ENCODE measurements at regions not wholly inside any gene's neighbourhood (a gene's known extent, or its start where the extent isn't known, plus 50 kb on each side); places are given as distances from the start of the nearest gene placed in this dataset.

DNA sequence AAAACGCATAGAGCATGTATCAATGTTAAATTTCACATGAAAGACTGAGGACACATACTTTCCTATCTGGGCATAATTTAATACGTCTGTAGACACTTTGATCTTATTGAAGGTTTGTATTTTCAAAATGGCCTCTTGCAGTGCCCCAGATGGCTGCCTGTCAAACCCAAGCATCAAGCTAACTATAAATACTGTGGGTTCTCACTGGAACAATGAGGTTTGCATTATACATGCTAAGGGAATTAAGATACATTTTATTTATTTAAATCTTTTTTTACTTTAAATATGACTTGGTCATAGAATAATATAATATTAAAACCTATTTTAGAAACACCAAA lies 702.9 kb upstream of the GRAMD2B start:
- DNase-seq = no peak

DNA sequence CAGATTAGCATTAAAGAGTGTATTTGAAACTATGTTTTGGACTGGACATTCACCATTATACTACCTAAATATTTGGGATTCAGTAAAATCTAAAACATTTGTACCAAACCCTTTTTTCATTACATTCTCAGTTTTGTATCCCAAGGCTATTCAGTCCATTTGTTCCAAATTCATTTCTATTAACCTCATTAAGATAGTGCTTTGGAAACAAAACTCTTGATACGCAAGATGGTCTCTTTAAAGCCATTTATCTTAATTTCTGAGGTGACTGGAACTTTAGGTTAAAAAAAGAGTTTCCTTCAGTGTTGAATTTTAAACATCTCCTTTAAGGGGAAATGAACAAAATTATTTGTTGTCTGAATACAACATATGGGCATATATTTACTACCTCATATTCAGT lies 702.5 kb upstream of the GRAMD2B start:
- DNase-seq = no peak

DNA sequence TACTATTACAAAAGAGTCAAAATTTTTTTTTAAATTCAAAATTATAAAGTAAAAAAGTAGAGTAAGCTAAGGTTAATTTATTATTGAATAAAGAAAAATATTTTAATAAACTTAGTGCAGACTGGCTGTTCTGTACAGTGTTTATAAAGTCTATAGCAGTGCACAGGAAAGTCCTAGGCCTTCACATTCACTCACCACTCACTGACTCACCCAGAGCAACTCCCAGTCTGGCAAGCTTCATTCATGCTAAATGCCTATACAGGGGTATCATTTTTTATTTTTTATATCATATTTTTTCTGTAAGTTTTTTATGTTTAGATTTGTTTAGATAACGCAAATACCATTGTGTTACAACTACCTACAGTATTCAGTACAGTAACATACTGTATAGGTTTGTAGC lies 700.7 kb upstream of the GRAMD2B start:
- no peak for DNase-seq

DNA sequence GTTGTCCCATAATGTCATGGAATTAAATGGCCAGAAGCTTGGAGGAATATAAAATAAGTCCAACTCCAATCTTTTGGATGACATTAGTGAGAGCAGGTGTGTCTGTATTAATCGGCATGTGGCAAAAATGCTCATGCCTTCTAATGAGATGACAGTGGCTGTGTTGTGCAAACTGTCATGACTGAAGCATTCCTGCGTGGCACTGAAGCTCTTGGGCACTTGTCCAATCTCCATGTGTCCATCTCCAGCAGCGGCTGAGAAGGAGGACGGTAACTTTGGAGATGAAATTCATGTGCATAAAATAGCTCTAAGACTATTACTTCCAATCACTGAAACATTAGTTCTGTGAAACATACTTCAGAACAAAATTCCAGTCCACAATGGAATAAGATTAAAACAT lies 697.5 kb upstream of the GRAMD2B start:
- DNase-seq = no peak

DNA sequence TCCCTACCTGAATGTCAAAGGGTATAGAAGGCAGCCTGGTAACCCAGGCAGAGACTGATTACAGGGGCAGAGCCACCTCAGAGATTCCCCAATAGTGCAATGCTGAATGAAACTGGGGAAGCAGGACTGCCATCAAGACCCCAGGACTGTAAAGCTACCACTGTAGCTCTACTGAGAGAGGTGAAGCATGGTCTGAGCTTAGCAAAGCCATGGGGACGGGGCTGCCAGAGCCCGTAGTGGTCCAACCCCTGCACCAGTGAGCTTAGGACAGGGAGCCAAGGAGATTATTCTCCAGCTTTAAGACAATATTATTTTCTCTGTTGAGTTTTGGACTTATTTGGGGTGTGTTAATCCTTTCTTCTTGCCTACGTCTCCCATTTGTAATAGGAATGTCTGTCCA lies 679.3 kb upstream of the GRAMD2B start:
- DNase-seq = no peak

DNA sequence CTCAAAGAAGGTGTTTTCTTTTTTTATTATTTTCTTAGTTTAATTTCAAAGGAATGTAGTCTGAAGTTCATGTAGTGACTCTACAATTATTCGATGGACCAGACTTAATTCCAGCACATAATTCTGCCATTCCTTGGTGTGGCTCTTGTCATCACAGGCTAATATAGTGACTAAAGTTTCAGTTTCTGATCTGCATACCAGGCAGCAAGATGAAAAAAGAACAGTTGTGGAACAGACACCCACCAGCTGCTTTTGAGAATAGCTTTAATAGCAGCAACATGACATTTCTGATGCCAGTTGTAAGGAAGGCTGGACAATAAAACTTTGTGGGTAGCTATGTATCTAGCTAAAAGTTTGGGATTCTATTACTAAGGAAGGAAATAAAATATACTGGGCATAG lies 676.3 kb upstream of the GRAMD2B start:
- no peak for DNase-seq

DNA sequence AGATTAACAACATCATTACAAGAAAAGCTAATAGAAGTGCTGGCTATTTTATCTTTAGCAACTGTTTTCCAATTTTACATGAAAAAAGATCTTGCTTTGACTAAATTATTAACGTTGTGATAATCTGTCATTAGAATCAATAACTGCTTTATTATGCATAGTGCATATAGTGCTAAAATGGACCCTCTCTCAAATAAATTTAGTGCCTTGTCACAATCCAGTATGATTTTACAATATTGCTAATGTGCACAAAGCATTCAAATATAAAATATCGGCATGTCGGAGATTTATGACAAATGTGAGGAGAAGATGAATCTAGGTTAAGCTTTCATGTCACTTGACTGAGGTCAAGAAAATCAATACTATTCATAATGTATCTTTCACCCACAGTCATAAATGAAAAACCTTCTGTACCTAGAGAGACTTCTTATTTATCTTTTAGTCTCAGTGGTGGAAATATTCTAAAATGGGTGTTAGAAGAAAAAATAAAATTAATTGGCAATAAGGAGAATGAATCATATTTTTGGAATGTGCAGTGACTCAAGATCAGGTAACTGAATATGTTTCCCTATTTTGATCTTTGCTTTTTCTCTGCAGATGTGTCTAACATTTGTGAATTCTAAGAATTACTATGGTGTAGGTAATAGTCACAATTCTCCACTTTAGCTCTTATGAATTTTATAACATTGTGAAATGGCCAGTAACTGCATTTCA lies 672.9 kb upstream of the GRAMD2B start:
- no peak for DNase-seq

DNA sequence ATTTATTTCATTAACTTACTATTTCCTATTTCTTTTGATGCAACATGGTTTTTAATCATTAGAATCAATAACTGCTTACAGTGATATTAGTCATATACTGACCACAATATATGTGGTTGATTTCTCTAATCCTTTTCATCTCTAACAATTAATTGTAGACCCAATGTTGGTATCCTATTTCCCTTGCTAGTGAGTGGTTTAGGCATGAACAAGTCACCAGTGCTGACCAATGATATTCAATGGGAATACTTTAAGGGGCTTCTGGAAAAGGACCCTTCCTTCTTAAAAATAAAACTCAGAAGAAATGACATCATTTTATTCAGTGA lies 672.4 kb upstream of the GRAMD2B start:
- no peak for DNase-seq

DNA sequence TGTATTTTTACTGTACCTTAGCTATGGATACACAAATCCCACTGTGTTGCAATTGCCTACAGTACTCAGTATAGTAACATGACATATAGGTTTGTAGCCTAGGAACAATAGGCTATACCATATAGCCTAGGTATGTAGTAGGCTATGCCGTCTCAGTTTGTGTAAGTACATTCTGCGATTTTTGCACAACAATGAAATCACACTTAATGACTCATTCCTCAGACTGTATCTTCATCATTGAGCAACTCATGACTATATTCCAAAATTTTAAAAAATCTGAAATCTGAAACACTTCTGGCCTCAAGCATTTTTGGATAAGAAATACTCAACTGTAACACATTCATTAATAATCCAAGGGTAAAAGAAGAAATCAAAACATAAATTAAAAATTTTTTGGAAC lies 666.8 kb upstream of the GRAMD2B start:
- DNase-seq = no peak

DNA sequence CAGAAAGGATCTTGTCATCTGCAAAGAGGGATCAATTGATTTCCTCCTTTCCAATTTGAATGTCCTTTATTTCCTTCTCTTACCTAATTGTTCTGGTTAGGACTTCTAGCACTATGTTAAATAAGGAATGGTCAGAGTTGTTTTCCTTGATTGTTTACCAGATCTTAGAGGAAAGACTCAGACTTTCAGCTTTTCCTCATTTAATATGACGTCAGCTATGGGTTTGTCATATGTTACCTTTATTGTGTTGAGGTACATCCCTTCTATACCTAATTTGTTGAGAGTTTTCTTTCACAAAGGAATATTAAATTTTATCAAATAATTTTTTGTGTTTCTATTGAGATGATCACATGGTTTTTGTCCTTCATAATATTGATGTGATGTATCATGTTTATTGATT lies 656.5 kb upstream of the GRAMD2B start:
- DNase-seq = no peak

DNA sequence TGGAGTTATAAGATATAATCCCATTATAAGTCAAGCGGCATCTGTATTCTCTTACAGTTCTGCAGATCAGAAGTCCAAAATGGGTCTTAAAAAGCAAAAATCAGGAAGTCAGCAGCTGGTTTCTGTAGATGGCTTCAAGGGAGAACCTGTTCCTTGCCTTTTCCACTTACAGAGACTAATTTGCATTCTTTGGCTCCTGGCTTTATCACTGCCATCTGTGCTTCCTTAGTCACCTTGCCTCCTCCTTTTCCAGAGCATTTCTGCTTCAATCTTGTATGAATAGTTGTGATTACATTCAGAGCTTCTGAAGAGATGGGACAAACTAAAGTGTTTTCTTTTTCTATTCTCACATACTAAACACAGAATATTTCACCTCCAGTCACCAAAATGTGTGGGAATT lies 647.3 kb upstream of the GRAMD2B start:
- no peak for DNase-seq

DNA sequence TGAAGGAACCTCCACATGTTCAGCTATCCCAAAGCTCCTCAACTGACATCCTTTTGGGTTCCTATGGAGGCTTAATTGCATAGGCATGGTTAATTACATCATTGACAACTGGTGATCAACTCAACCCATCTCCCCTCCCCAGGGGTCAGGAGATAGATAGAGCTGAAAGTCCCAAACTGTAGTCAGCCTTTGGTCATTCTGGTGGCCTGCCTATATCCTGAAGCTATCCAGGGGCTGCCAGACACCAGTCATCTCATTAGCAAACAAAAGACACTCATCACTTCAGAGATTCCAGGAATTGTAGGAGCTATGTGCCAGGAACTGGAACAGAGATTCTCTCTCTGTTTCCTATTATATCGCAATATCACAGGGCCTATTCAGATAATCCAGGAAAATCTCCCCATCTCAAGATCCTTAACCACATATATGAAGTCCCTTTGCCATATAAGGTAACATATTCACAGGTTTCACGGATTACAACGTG lies 646.5 kb upstream of the GRAMD2B start:
- DNase-seq = no peak

DNA sequence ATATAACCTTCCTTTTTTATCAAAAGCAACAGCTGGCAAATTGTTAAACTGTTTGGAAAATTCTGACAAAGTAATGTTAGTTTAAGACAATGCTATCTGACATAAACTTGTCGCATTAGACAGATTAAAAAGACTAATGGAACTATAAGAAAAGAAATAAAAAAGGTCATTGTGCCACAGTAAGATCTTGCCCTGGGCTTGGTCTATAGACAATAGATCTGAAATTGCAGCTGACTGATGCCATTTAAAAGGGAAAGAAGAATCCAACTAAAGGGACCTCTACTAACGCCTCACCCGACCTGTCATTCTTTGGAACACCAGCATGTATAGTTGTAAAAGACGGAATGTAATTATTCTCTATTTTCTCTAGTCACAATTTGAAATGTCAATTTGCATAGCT lies 644.4 kb upstream of the GRAMD2B start:
- no peak for DNase-seq

DNA sequence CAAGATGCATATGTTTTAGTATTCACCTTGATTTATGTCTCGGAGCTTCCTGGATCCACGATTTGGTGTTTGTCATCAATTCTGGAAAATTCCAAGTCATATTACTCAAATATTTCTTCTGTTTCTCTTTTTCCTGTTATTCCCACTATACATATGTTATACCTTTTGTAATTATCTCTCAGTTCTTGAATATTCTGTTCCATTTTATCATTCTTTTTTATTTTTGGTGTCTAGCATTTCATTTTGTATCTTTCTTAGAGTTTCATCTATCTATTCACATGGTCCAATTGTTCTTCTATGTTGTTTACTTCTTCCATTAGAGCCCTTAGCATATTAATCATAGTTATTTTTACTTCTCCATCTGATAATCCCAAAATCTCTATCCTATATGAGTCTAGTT lies 637.8 kb upstream of the GRAMD2B start:
- no peak for DNase-seq

DNA sequence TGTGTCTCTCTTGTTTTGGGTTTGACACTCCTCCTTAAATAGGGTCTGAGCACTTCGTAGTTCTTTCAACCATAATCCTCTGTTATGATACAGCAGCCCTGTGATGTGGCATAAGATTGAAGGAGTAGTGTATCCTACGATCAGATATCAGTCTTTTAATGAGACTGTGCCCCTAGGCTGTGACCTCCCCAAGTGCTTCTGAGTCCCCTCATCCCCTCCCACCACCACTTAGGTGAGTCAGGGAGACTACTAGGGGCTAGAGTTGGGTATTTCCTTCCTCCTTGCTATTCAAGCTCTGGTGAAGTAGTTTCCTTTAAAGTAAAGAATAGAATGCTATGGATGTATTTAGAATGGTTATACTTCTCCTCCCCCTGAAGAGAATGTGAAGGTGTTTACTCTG lies 637.2 kb upstream of the GRAMD2B start:
- no peak for DNase-seq

DNA sequence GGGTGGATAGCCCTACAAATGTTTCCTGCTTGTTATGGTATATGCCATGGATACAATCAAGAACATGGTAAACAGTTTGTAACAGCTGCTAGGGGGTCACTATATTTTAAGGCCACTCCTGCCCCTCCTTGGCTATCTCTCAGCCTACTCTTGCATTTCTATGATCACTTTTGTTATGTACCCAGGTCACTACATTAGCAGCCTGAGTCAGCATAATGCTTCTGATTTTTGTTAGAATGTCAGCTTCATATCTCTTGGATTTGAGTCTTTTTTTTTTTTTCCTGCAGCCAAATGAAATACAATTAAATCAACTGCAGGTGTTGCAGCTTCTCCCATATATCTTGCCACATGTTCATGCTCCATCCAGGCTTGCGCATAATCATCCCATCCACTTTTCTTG lies 629.7 kb upstream of the GRAMD2B start:
- no peak for DNase-seq

DNA sequence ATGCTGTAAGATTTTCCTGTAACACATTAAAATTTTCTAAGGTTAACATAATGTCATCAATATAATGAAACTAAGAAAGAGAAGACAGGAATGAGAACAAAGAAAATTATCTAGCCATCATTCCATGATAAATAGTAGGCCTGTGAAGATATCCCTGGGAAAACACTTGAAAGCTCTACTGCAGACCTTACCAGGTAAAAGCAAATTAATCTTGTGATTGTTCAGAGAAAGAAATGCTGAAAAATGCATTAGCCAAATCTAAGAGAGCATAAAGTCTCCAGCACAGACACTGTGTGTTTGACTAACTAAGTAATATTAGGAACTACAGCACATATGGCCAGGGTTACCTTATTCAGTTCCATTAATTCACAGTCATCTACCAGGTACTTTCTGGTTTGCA lies 628.3 kb upstream of the GRAMD2B start:
- no peak for DNase-seq

DNA sequence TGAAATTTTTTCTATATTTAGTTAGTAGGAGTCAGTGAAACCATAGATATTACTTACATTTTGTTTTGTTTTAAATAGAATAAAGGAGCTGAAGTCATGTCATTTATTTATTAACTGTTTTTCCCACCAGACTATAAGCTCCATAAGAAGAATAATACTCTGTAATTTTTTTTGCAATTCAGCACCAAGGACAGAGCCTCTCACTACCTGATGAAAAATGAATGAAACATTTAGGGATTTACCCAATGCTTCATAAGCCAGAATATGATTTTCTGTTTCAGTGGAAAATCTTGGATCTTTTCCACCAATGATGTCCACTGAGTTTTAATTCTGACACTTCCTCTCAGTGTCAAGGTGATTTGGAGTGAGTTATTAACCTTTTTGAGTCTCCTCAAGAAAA lies 624.9 kb upstream of the GRAMD2B start:
- peak; percentile 5 for DNase-seq

DNA sequence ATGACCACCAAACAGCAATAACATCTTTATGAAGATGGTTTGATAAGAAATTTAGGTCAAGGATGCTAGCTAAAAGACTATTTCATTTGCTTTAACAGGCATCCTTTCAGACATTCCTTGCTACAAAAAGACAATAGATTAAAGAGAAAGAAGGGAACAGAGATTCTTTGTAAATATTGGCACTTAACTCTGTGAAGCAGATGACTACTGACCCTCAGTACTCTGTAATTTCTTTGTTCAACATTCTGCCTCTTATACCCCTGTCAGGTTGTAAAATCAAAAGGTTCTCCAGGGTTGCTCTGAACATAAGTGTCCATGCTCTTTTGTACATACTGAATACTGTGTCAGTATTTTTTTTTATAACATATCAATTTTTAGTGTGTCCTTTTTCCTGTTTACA lies 610.6 kb upstream of the GRAMD2B start:
- no peak for DNase-seq

DNA sequence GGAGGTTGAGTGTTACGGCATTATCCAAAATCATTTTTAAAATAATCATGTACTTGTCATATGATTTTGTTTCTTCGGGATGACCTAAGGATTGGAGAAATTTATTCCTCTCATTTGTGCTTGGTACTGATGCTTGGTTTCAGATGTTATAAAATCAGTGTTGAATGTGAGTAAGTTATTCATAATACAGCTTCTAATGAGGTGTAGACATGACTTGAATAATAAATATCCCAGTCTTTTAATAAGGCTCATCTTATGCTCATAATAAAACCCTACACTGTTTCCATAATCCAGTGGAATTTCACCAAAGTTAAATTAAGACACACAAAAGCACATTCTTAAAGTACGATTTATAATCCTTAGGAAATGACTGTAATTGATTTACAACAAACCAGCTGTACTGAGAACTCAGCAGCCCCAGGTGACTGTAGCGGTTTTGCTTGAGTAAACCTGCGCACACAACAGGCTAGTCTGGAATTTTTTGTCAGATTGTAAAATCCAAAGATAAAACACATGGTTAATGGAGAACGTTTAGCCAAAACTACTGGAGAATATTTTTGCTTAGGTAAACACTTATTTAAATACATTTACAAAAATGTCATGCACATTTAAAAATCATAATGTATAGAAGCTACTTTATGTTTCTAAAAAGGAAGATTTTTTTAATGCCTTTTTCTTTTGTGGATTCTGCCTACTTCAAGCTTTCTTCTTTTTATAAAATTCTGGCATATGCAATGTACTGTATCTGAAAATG lies 609.8 kb upstream of the GRAMD2B start:
- DNase-seq = no peak

DNA sequence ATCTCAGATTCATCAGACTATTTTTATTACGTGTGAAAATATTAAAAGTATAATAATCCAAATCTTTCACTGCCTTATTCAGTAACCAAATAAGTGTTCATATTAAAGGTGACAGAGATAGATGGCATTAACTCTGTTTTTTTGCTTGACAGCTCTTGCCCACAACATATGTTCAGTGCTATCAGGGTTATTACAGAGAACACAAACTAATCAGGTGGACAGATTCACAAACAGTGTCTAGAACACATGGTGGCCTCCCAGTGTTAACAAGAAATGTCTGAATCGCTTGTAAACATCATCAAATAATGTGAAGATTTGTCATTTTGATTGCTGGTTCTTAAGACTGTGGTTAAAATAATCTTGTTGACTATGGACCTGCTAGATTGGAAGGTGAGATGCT lies 609.1 kb upstream of the GRAMD2B start:
- DNase-seq = no peak

DNA sequence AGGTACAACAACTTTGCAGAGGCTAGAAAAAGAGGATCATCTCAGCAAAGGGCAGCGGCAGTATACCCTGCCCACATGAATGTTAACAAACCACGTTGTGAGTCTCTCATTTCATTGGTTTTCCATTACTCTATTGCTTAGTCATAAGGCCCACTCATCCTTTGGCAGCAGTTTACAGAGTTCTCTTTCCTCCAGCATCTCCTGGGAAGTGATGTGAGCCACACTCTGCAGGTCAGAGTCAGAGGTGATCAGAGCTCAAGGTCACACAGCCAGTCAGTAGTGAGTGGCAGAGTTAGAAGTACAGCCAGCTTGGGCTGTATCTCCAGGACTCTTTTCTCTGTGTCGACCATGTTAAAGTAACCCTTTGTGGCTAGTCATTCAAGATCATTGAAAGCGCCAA lies 599.6 kb upstream of the GRAMD2B start:
- no peak for DNase-seq

DNA sequence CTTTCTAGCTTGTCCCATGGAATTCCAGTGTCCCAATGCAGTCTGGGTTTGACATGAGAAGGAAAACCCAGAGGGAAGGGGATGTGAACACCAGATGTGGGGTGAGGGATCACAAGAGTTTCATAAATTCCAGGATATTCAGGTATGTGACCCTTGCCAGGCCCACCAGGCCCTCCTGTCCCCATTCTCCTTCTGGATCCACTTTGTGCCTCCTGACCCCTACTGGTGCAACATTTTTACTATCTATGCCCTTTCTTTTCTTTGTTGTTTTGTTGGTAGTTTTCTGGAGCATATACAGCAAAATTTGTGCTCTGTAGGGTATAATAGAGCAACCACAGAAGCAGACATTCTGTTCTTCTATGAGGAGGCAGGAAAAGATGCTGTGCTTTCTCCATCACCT lies 597.0 kb upstream of the GRAMD2B start:
- DNase-seq = no peak

DNA sequence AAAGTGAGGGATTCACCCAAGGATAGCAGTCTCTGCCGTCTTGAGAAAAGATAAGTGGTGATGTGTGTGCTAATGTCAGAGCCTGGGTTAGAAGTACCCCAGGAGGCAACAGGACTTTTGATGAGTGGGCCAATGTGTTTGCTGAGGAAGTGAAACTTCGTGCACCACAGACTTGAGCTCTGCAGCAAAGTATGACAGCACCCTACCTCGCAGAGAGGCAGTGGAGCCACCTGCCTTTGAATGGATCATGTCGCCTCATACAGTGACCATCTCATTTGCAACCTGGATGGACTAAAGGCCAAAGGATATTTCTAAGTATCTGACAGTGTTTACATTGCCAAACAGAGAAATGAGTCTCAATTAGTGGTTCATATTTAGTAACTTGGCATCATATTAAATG lies 593.9 kb upstream of the GRAMD2B start:
- no peak for DNase-seq

DNA sequence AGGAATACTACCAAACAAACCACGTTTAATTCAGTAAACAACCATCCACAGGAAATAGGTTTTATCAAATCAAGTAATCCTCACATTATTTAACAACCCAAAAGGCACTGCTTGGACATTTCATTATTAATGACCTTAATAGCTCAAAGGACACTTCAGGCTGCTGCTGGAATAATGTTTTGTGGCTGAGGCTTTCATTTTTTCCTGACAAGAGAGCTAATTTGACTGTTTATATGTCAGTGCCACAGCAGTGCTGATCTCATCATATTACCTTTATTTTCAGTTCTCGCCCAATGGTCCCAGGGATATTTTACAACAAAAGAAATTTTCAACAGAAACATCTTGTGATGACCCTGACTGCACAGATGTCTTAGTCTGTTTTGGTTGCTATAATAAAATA lies 589.8 kb upstream of the GRAMD2B start:
- DNase-seq = no peak
